NCI-H2107 treated with DMSO at 0.1 percent for 48 hours (cell line): ENCODE measurements at regions not wholly inside any gene's neighbourhood (a gene's known extent, or its start where the extent isn't known, plus 50 kb on each side); places are given as distances from the start of the nearest gene placed in this dataset.

Experiments used
- DNase-seq: peaks from one replicate; lab custom pipeline; 2025; ENCODE audit not compliant: unreplicated experiment; lab: John Stamatoyannopoulos, UW

DNA sequence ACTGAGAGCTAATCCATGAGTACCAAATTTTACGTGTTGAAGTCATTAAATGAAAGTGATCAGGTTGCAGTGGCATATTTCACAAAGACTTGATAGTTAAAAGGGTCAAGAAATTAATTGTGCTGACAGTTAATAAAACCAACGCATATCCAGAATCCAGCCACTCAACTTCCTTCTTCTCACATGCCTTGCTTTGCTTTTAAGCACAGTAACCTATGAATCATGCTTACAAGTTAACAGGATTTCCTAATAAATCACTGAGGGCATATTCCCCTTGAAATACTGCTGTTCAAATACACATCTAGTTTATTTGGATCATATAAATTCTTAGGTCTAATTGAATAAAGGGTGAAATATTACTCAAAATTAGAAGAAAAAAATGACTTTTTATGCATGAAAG lies 801.5 kb upstream of the EPHA6 start:
- no peak for DNase-seq

DNA sequence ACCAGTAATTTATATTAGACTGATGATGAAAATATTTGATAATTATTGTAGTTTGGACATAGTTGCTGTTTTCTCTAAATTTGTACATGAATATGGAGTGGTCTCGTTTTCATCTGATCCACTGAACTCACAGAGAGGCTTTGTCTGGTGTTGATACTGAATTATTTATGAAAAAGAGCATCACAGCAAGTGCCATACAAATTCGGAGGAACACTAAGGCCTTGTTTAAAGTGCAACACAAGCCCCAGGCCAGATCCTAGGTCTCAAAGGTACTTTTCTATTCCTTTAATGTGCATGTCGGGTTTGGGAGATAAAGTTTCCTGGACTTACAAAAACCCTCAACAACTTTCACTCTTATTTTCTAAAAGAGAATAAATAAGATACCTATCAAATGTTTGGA lies 796.8 kb upstream of the EPHA6 start:
- DNase-seq, result no peak

DNA sequence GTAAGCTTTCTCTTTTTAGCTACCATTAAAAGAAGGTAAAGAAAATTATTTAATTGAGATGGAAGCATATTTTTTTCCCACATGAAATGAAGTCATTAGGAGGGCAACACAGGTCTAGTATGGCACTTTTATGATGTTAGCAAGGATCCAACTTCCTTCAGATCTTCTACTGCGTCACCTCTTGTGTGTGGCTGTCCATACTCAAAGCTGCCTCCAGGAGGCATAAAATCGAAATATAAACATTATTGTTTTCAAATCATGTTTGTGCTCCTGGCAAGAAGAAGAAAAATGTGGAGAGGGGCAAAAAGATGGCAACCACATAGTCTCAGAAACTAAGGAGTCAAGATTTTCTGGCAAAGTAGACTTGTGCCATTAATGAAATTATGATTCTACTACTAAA lies 791.7 kb upstream of the EPHA6 start:
- no peak for DNase-seq

DNA sequence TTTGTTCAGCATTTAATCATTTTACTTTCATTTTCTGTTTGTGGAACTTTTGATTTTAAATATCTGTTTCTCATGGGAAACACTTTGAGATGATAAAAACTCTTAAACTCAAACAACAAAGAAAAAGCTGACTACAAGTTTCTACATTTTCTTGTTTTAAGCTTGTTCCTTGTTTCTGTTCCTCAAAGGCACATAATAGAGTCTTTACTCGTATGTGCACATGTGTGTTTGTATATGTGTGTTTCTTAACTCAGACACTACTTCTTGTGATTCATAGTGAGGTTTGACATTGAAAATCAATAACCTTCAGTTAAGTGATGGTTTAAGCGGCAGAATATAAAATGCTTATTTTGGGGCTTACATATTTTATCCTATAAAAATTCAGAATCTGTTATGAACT lies 786.7 kb upstream of the EPHA6 start:
- DNase-seq, result no peak

DNA sequence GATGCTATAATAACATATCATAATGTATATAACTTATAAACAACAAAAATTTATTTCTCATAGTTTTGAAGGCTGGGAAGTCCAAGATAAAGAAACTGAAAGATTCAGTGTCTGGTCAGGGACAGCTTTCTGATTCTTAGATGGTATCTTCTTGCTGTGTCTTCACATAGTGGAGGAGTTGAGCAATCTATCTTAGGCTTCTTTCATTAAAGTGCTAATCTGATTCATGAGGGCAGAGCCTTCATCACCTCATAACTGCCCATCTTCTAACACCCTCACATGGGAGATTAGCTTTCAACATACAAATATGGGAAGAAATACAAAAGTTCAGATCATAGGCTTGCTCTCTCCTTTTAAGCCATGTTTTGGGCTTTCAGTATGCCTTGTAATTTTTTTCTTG lies 774.8 kb upstream of the EPHA6 start:
- no peak for DNase-seq

DNA sequence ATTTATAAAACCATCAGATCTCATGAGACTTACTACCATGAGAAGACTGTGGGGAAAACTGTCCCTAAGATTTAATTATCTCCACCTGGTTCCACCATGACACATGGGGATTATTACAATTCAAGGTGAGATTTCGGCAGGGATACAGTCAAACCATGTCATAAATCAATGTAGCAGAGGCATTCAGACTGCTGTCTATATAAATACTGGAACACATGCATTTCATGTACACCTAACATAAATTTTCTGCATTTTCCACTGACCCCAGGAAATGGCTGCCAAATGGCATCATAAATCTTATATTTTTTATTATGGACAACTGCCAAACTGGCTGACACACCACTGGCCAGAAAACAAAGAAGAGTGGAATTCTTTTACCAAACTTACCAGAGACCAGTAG lies 755.1 kb upstream of the EPHA6 start:
- no peak for DNase-seq

DNA sequence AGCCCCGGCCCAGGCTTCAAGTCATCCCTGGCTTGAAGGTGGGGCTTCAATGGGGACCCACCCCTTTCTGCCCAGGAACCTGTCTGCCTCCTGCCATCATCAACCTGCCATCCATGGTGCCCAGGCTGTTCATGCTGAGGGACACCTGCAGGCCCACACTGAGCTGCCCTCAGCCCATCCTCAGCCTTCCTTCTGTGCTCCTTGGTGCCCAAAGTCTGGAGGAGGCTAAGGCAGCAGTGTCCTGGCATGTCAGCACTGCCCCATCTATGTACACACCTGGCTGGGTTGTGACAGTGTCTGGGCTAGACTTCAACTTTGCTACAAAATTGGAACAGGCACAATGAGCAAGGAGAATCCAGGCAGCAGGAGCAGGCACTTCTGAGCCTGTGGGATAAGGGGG lies 745.3 kb upstream of the EPHA6 start:
- no peak for DNase-seq

DNA sequence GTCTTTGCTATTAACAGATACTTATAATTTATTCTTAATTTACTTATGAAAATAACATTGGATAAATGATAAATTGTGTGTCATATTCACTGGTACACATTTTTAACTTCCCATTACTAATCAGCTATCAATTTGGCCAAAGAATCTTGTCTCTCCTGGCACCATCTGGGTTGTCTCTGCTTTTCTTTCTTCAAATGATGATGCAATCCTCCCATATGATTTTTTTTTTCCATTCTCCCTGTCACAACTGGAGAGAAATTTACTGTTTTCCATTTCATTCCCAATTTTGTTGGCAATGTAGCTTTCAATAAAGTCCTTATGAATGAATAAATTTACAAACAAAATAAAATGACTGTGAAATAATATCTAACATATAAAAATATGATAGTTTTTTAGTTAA lies 743.7 kb upstream of the EPHA6 start:
- no peak for DNase-seq

DNA sequence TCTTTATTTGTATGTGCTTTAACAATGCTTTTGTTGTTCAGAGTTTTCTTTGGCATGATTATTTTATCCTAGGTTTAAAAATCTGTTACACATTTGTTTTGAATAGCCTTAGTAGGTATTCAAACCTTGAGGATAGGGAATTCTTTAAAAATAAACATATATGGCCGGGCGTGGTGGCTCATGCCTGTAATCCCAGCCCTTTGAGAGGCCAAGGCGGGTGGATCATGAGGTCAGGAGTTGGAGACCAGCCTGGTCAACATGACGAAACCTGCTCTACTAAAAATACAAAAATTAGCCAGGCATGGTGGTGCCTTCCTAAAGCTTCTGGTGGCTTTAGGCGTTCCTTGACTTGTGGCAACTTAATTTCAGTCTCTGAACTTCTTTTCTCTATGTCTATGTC lies 743.3 kb upstream of the EPHA6 start:
- no peak for DNase-seq

DNA sequence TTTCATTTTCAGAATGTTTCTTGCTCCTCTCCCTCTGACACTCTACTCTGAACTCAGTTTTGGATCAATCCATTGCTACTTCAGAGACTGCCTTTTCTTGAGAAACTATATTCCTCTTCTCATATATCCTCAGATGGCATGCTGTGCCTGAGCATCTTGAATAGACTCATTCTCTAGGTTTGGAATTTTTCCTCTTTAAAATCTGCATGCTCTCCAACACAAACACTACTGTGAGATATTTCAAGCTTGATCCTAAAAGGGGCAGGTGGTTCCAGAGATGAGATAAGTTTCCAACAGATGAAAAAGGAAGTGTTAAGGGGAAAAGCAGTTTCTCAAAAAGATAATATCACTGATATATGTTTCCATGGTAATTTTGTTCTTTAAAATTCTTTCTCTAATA lies 742.2 kb upstream of the EPHA6 start:
- DNase-seq, result no peak

DNA sequence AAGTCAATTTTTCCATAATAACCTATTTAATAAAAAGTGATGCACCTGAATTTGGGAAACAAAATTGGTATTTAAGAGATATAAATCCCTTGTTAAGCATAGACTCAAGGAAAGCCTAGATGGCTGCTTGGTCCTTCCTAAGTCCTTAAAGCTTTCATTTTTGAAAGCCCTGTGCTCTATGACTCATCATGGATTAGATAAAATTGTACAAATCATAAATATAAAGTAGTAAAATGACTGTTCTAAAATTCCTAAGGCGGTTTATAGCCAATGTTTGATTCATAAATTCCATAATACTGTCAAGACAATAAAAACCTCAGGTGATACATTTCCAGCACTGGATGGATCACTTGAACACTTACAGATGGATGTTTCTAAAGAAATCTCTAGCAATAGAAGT lies 730.8 kb upstream of the EPHA6 start:
- no peak for DNase-seq

DNA sequence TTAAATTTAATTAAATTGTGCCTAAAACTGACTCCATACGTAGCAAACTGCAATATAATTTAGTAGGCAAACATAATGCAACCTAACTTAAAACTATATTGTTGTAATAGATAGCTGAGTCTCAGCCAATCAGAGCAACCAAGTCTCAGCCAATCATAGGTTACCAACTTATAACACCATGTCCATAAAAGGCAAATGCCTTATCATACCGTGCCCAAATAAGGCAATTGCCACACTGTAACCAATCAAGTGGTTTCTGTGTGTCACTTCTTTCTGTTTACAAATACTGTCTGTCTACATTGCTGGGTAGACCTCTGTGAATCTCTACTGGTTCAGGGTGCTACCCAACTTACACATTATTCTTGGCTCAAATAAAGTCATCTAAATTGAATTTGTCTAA lies 728.4 kb upstream of the EPHA6 start:
- no peak for DNase-seq

DNA sequence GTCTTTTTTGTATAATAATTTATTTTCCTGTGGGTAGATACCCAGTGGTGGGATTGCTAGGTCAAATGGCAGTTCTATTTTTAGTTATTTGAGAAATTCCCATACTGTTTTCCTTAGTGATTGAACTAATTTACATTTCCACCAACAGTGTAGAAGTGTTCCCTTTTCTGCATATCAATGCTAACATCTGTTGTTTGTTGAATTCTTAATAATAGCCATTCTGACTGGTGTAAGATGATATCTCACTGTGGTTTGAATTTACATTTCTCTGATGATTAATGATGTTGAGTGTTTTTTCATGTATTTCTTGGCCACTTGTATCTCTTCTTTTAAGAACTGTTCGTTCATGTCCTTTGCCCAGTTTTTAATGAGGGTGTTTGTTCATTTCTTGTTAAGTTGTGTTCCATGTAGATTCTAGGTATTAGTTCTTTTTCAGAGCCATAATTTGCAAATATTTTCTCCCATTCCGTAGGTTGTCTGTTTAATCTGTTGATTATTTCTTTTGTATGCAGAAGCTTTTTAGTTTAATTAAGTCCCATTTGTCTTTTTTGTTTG lies 713.3 kb upstream of the EPHA6 start:
- no peak for DNase-seq

DNA sequence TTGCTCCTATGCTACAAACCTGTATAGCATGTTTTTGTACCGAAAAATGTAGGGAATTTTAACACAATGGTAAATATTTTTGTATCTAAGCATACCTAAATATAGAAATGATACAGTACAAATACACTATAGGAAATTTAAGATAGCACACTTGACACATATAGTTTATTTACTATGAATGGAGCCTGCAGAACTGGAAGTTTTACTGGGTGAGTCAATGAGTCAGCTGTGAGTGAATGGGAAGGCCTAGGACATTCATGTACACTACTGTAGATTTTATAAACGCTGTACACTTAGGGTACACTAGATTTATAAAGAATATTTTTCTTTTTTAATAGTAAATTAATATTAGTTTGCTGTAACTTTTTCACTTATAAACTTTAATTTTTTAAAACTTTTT lies 707.7 kb upstream of the EPHA6 start:
- DNase-seq, result no peak
